NCI-H1105 treated with DMSO at 0.1 percent for 48 hours (cell line): ENCODE measurements at regions not wholly inside any gene's neighbourhood (a gene's known extent, or its start where the extent isn't known, plus 50 kb on each side); places are given as distances from the start of the nearest gene placed in this dataset.
A peak's percentile ranks its signal among the peaks of the same experiment; 100 is the strongest.

Experiments
- DNase-seq: peaks from one replicate; lab custom pipeline; 2025; lab: John Stamatoyannopoulos, UW

- DNase-seq = no peak
Measured at GRCh38 chr2:167506395-167506794, 618.1 kb downstream of the XIRP2 start.

GRCh38 chr2:167504695-167505094, 616.4 kb downstream of the XIRP2 start:
- DNase-seq = no peak

- DNase-seq = peak; percentile 78
Measured at GRCh38 chr2:167504061-167504460, 615.8 kb downstream of the XIRP2 start.

GRCh38 chr2:167501618-167502017, 613.3 kb downstream of the XIRP2 start:
- DNase-seq = no peak

- no peak for DNase-seq
Measured at GRCh38 chr2:167493862-167494261, 605.6 kb downstream of the XIRP2 start.

GRCh38 chr2:167492486-167492885, 604.2 kb downstream of the XIRP2 start:
- DNase-seq = no peak

GRCh38 chr2:167491788-167492187, 603.5 kb downstream of the XIRP2 start:
- no peak for DNase-seq

GRCh38 chr2:167490455-167490854, 602.2 kb downstream of the XIRP2 start:
- no peak for DNase-seq

- DNase-seq = no peak
Measured at GRCh38 chr2:167489325-167489724, 601.0 kb downstream of the XIRP2 start.

- peak; percentile 77 for DNase-seq
Measured at GRCh38 chr2:167487728-167488127, 599.4 kb downstream of the XIRP2 start.

- no peak for DNase-seq
Measured at GRCh38 chr2:167484875-167485274, 596.6 kb downstream of the XIRP2 start.

- DNase-seq = no peak
Measured at GRCh38 chr2:167480986-167481309, 592.7 kb downstream of the XIRP2 start.

GRCh38 chr2:167480232-167480985, 592.1 kb downstream of the XIRP2 start:
- no peak for DNase-seq

GRCh38 chr2:167478196-167478595, 589.9 kb downstream of the XIRP2 start:
- DNase-seq = no peak

- DNase-seq = no peak
Measured at GRCh38 chr2:167475791-167476190, 587.5 kb downstream of the XIRP2 start.

GRCh38 chr2:167471734-167472133, 583.5 kb downstream of the XIRP2 start:
- no peak for DNase-seq

GRCh38 chr2:167471332-167471731, 583.1 kb downstream of the XIRP2 start:
- DNase-seq = no peak

GRCh38 chr2:167462379-167462778, 574.1 kb downstream of the XIRP2 start:
- no peak for DNase-seq

GRCh38 chr2:167454036-167454435, 565.8 kb downstream of the XIRP2 start:
- DNase-seq = no peak

- no peak for DNase-seq
Measured at GRCh38 chr2:167451496-167452289, 563.4 kb downstream of the XIRP2 start.

GRCh38 chr2:167450364-167450763, 562.1 kb downstream of the XIRP2 start:
- no peak for DNase-seq

GRCh38 chr2:167440382-167440781, 552.1 kb downstream of the XIRP2 start:
- no peak for DNase-seq

GRCh38 chr2:167438206-167438605, 549.9 kb downstream of the XIRP2 start:
- DNase-seq = no peak

- DNase-seq = no peak
Measured at GRCh38 chr2:167431949-167432348, 543.7 kb downstream of the XIRP2 start.
